H1 (cell line): ENCODE measurements at regions not wholly inside any gene's neighbourhood (a gene's known extent, or its start where the extent isn't known, plus 50 kb on each side); places are given as distances from the start of the nearest gene placed in this dataset.

ENCODE experiments used
- BACH1 ChIP-seq: IDR thresholded peaks from 2 replicates; pipeline ENCODE4 v1.6.1; 2012; ENCODE audit warnings: low read length, improper control_type of control experiment
- BRCA1 ChIP-seq: IDR thresholded peaks from 2 replicates; pipeline ENCODE4 v1.6.1; 2012; ENCODE audit warnings: low read depth, low read length, improper control_type of control experiment
- EGR1 ChIP-seq: IDR thresholded peaks from 2 replicates; pipeline ENCODE4 v1.6.1; 2011; ENCODE audit warnings: low read depth, low read length, borderline replicate concordance
- EZH2 ChIP-seq: fragments of 200-600 bp; sonication (generic); IDR thresholded peaks from 2 replicates; pipeline ENCODE4 v1.7.1; 2012; ENCODE audit warnings: low read depth, mild to moderate bottlenecking, moderate library complexity, low read length, inconsistent platforms; ENCODE audit not compliant: severe bottlenecking
- MAX ChIP-seq: IDR thresholded peaks from 2 replicates; pipeline ENCODE4 v1.6.1; 2012; ENCODE audit warnings: inconsistent platforms

- no peak for TF ChIP-seq EGR1
- TF ChIP-seq EZH2: no peak
- TF ChIP-seq MAX: no peak
- no peak for TF ChIP-seq BACH1
- no peak for TF ChIP-seq BRCA1
Observed at GRCh38 chr4:19746377-19746776, 505.3 kb upstream of the SLIT2 start (continued).
